ENCODE measurements at regions not wholly inside any gene's neighbourhood (a gene's known extent, or its start where the extent isn't known, plus 50 kb on each side); places are given as distances from the start of the nearest gene placed in this dataset.

GRCh38 chr9:92187989-92188714 is 72.9 kb upstream of the SPTLC1 start:
- TF ChIP-seq CTCF (conservative IDR thresholded peaks at IDR 0.05 in 1 of 2, IDR thresholded peaks at IDR 0.05 in 1 of 2; ENCODE audit: low read depth in 1 of 2, low read length in 2 of 2): no peak
- no peak for TF ChIP-seq EZH2 (IDR thresholded peaks at IDR 0.05; ENCODE audit: low read length, missing control alignments)

Data from fibroblast of lung (primary cell).